Testis (tissue), 2 donors: ENCODE measurements at regions not wholly inside any gene's neighbourhood (a gene's known extent, or its start where the extent isn't known, plus 50 kb on each side); places are given as distances from the start of the nearest gene placed in this dataset.

ENCODE experiments used
- DNase-seq: peaks from one replicate; pipeline ENCODE4 v3.0.0-alpha.2; 2019
- H3K27ac ChIP-seq, 2 donors: fragments of 200-600 bp; sonication (generic); one replicate each; pipeline ENCODE4 v1.5.1; 2019
- H3K27me3 ChIP-seq: fragments of 200-600 bp; sonication (generic); one replicate; pipeline ENCODE4 v1.5.1; 2019
- H3K36me3 ChIP-seq: fragments of 200-600 bp; sonication (generic); one replicate; pipeline ENCODE4 v1.5.1; 2017; ENCODE audit warnings: low read depth; ENCODE audit errors: missing control alignments
- H3K4me1 ChIP-seq: fragments of 200-600 bp; sonication (generic); one replicate; pipeline ENCODE4 v1.5.1; 2019
- H3K4me3 ChIP-seq, 2 donors: fragments of 200-600 bp; sonication (generic); one replicate each; pipeline ENCODE4 v1.5.1; 2017 to 2019
- H3K9me3 ChIP-seq: fragments of 200-600 bp; sonication (generic); one replicate; pipeline ENCODE4 v1.5.1; 2017
- CTCF ChIP-seq, 3 experiments: fragments of 450-650 bp in 2 of 3; fragments of 200-600 bp in 1 of 3; sonication (generic) in 1 of 3; IDR thresholded peaks; one replicate each; pipeline ENCODE4 v1.5.1; 2016 to 2019; ENCODE audit warnings: antibody characterized with exemption in 3 of 3, mild to moderate bottlenecking in 2 of 3, moderate library complexity in 1 of 3
- POLR2A ChIP-seq: fragments of 450-650 bp; IDR thresholded peaks from one replicate; pipeline ENCODE4 v1.6.1; 2017; ENCODE audit warnings: antibody characterized with exemption, mild to moderate bottlenecking, moderate library complexity
- WGBS, 2 donors: methylation state at CpG; one replicate each; pipeline ENCODE4 v1.1.5; 2018; 5-methylcytosine and 5-hydroxymethylcytosine counted together
- intact Hi-C: fragments of 100-400 bp; cut with DNase I; formaldehyde crosslinking; loops from one replicate; pipeline ENCODE4 v1.15.1; 2023; ENCODE audit warnings: low total_unique reads

DNA sequence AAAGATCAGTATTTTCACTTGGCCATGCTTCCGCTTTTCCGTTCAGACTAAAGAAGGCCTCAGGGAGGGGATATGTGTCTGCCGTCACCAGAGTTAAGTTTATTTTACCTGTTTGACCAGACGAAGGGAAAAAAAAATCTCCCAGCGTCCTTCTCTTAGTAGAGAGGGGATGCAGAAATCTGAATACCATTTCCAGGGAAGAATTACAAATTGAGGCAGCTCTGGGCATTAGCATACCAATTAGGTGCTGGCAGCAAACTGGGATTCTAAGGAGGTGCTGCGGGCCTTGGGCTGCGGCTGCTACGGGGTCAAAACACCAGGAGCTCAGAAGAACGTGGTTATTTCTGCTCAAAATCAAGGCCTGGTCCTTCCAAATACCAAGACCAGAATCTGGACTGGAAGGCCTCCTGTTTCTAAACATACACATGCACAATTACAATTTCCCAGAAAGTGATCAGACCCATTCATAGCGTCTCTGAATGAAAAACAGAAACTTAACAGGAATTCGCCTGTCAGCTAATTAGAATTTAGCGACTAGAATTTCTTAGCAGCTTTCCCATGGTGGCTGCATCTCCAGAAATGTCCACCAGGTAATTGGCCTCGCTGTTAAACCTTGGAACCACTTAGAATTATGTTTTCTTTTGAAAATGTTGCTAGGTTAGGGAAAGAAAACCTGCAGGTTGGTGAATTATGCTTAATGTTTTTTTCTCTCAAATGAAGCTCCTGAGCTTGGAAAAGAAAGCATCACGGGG, 617.0 kb downstream of the VRK1 start:
- H3K4me1 ChIP-seq = no peaks in the 10 kb centered on the region
- TF ChIP-seq POLR2A = no peak
- TF ChIP-seq CTCF (IDR thresholded peaks at IDR 0.05) = no peak
- no peak overlapping the region for H3K4me3 ChIP-seq
- no peak overlapping the region for H3K27ac ChIP-seq
- no peaks in the 10 kb centered on the region for H3K9me3 ChIP-seq
- H3K27me3 ChIP-seq = no peaks in the 10 kb centered on the region
- DNase-seq = no peak
- intact Hi-C loops = no loop called here
- 39 to 57% methylated on average over 14 of the region's 14 CpGs for WGBS, 2 donors
- no peaks in the 10 kb centered on the region for H3K36me3 ChIP-seq

DNA sequence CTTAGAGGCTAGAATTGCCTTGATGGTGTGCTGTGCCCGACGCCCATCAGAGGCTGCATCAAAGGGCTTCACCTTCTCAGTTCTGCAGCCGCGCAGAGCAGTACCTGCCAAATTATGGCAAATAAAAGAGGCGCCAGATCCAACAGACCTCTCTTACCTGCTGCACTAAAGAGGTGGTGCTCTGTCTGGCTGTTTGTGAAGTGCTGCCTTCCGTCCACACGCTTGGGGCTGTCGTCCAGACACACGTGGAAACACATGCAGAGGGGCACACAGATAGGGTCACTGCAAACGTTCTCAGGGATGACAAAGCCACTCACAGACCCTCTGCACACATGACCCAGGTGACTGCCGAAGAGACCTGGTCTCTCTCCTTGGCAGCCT, 617.5 kb downstream of the VRK1 start:
- no peaks in the 10 kb centered on the region for H3K27me3 ChIP-seq
- 64 to 70% methylated on average over 11 of the region's 11 CpGs for WGBS, 2 donors
- H3K9me3 ChIP-seq = no peaks in the 10 kb centered on the region
- H3K4me1 ChIP-seq = no peaks in the 10 kb centered on the region
- DNase-seq = no peak
- no peak overlapping the region for H3K27ac ChIP-seq
- H3K36me3 ChIP-seq = no peaks in the 10 kb centered on the region
- TF ChIP-seq CTCF (IDR thresholded peaks at IDR 0.05) = no peak
- TF ChIP-seq POLR2A = no peak
- no peak overlapping the region for H3K4me3 ChIP-seq
- intact Hi-C loops = no loop called here

DNA sequence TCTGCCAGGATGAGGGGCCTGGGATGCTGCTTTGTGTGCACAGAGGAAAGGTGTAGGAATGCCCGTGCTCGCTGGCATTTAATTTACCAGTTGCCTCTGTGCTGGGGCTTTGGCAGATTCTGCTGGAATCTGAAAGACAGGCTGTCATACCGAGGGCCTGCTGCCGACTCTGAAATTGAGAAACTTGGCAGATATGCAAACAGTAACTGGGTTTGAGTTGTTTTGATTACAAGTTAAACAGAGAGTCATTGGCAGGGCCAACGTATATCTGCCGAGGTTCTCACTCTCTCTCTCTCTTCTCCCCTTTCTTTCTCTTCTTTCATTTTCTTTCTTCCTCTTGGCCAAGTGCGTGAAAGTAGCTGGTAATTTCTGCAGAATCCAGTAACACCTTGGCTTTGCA, 618.7 kb downstream of the VRK1 start:
- no peak overlapping the region for H3K4me3 ChIP-seq
- intact Hi-C loops = no loop called here
- 62 to 74% methylated on average over 7 of the region's 7 CpGs for WGBS, 2 donors
- H3K27ac ChIP-seq = no peak overlapping the region
- DNase-seq = no peak
- TF ChIP-seq CTCF (IDR thresholded peaks at IDR 0.05) (no peak), POLR2A (no peak)
- H3K27me3 ChIP-seq = no peaks in the 10 kb centered on the region
- no peaks in the 10 kb centered on the region for H3K4me1 ChIP-seq
- no peaks in the 10 kb centered on the region for H3K9me3 ChIP-seq
- no peaks in the 10 kb centered on the region for H3K36me3 ChIP-seq

DNA sequence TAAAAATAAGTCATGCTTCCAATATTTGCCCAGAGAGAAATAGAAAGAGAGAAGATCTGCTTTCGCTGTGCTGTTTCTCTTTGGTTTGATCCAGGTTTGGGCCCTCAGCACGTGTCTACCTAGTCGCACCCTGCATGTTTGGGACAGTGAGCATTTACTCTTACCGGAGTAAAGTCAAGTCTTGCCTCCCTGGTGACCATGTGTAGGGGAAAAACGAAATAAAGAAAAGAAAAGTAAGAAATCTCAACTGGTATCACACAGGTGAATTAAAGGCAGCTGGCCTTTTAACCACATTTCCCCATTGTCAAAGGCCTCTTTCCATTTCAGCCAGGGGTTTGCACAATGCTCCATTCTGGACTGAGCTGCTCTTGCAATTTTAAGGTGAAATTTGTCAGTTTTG, 619.4 kb downstream of the VRK1 start:
- H3K9me3 ChIP-seq = no peaks in the 10 kb centered on the region
- no peaks in the 10 kb centered on the region for H3K4me1 ChIP-seq
- H3K27ac ChIP-seq = no peak overlapping the region
- intact Hi-C loops = no loop called here
- no peaks in the 10 kb centered on the region for H3K27me3 ChIP-seq
- no peak for DNase-seq
- WGBS, 2 donors = 79 to 88% methylated on average over 5 of the region's 5 CpGs
- H3K4me3 ChIP-seq = no peak overlapping the region
- no peaks in the 10 kb centered on the region for H3K36me3 ChIP-seq
- no peak for TF ChIP-seq POLR2A
- no peak for TF ChIP-seq CTCF (IDR thresholded peaks at IDR 0.05)

DNA sequence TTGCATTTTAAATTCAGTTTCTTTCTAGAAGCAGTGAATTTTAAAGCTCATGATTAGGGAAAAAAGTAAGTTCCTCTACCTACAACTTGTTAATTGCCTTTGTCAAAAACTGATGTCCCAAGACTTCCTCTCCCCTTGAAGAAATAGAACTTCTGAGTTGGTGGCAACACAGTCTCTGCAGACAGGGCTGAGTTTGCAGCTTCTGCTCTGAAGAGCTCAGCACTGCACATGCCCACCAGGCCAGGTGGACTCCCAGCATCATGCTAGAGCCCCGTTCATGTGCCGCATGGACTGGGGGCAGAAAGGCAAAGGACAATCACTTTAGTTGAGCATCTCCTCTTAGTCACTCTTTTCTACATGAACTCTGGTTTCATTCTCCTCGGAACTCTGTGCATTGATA, 620.1 kb downstream of the VRK1 start:
- no peak for DNase-seq
- WGBS, 2 donors = 33 to 85% methylated on average over 2 to 3 of the region's 3 CpGs
- H3K36me3 ChIP-seq = no peaks in the 10 kb centered on the region
- intact Hi-C loops = no loop called here
- H3K4me1 ChIP-seq = no peaks in the 10 kb centered on the region
- H3K27ac ChIP-seq = no peak overlapping the region
- TF ChIP-seq CTCF (IDR thresholded peaks at IDR 0.05) (no peak), POLR2A (no peak)
- no peaks in the 10 kb centered on the region for H3K27me3 ChIP-seq
- no peaks in the 10 kb centered on the region for H3K9me3 ChIP-seq
- H3K4me3 ChIP-seq = no peak overlapping the region
